MM.1S (cell line): ENCODE measurements at regions not wholly inside any gene's neighbourhood (a gene's known extent, or its start where the extent isn't known, plus 50 kb on each side); places are given as distances from the start of the nearest gene placed in this dataset.

Experiments used
- DNase-seq: peaks from one replicate; pipeline ENCODE4 v3.0.0-alpha.2; 2015
- H2AFZ ChIP-seq: fragments of 300-600 bp; sonication (generic); 2 replicates; pipeline ENCODE4 v1.6.0; 2016; ENCODE audit warnings: antibody characterized with exemption, low read length
- H3F3A ChIP-seq: fragments of 300-600 bp; sonication (generic); 2 replicates; pipeline ENCODE4 v1.6.1; 2016; ENCODE audit warnings: mild to moderate bottlenecking, antibody characterized with exemption, low read length, moderate library complexity, mixed read lengths; ENCODE audit not compliant: insufficient read depth
- H3K27ac ChIP-seq: fragments of 300-600 bp; sonication (generic); 2 replicates; pipeline ENCODE4 v1.5.1; 2016; ENCODE audit warnings: mild to moderate bottlenecking, low read length
- H3K27me3 ChIP-seq: fragments of 300-600 bp; sonication (generic); replicated peaks from 2 replicates; pipeline ENCODE4 v1.6.0; 2016; ENCODE audit warnings: low read length; ENCODE audit not compliant: insufficient read depth
- H3K36me3 ChIP-seq: fragments of 300-600 bp; sonication (generic); replicated peaks from 2 replicates; pipeline ENCODE4 v1.6.1; 2016; ENCODE audit warnings: mild to moderate bottlenecking, low read length, mixed read lengths; ENCODE audit not compliant: insufficient read depth
- H3K4me1 ChIP-seq: fragments of 300-600 bp; sonication (generic); 2 replicates; pipeline ENCODE4 v1.6.1; 2016; ENCODE audit warnings: low read length, mixed read lengths
- H3K4me2 ChIP-seq: fragments of 300-600 bp; sonication (generic); 2 replicates; pipeline ENCODE4 v1.6.0; 2016; ENCODE audit warnings: low read depth, low read length
- H3K4me3 ChIP-seq: fragments of 300-600 bp; sonication (generic); 2 replicates; pipeline ENCODE4 v1.5.1; 2016; ENCODE audit warnings: low read length, mixed read lengths
- H3K79me2 ChIP-seq: fragments of 300-600 bp; sonication (generic); 2 replicates; pipeline ENCODE4 v1.6.1; 2016; ENCODE audit warnings: mixed run types, low read length, mixed read lengths
- H3K9ac ChIP-seq: fragments of 300-600 bp; sonication (generic); 2 replicates; pipeline ENCODE4 v1.6.1; 2016; ENCODE audit warnings: low read length, mixed read lengths
- H3K9me2 ChIP-seq: fragments of 300-600 bp; sonication (generic); replicated peaks from 2 replicates; pipeline ENCODE4 v1.6.1; 2016; ENCODE audit warnings: mild to moderate bottlenecking, low read length, mixed read lengths; ENCODE audit not compliant: insufficient read depth
- H3K9me3 ChIP-seq: fragments of 300-600 bp; sonication (generic); replicated peaks from 2 replicates; pipeline ENCODE4 v1.6.1; 2016; ENCODE audit warnings: mild to moderate bottlenecking, low read length, mixed read lengths; ENCODE audit not compliant: insufficient read depth
- H4K20me1 ChIP-seq: fragments of 300-600 bp; sonication (generic); 2 replicates; pipeline ENCODE4 v1.6.1; 2016; ENCODE audit warnings: mild to moderate bottlenecking, low read length, moderate library complexity, mixed read lengths; ENCODE audit not compliant: insufficient read depth
- CTCF ChIP-seq: fragments of 300-600 bp; sonication (generic); IDR thresholded peaks from 2 replicates; pipeline ENCODE4 v1.5.1; 2016; ENCODE audit warnings: antibody characterized with exemption, low read length, mixed read lengths
- EZH2 ChIP-seq: fragments of 300-600 bp; sonication (generic); optimal IDR thresholded peaks from 2 replicates; pipeline ENCODE3; 2017; ENCODE audit warnings: low read depth, mild to moderate bottlenecking, antibody characterized with exemption, low read length, mixed read lengths
- EZH2phosphoT487 ChIP-seq: fragments of 300-600 bp; sonication (generic); IDR thresholded peaks from 2 replicates; pipeline ENCODE4 v1.6.1; 2018; ENCODE audit warnings: antibody characterized with exemption, low read length

- Histone ChIP-seq H3K4me3 (no peak overlapping the region), H3F3A (no peaks in the 10 kb centered on the region), H3K4me2 (no peak overlapping the region), H3K27ac (no peak overlapping the region), H3K36me3 (no peaks in the 10 kb centered on the region), H3K9me3 (no peaks in the 10 kb centered on the region), H3K9ac (no peak overlapping the region), H3K9me2 (no peaks in the 10 kb centered on the region), H2AFZ (no peak overlapping the region), H3K79me2 (no peaks in the 10 kb centered on the region), H3K4me1 (no peaks in the 10 kb centered on the region), H3K27me3 (no peaks in the 10 kb centered on the region), H4K20me1 (no peaks in the 10 kb centered on the region)
- DNase-seq, result no peak
- TF ChIP-seq CTCF (no peak), EZH2 (no peak), EZH2phosphoT487 (no peak)
These were observed 111.2 kb downstream of the CCT6B start for GRCh38 chr17:34850023-34850422.

- no peaks in the 10 kb centered on the region for H3K4me1 ChIP-seq
- H4K20me1 ChIP-seq, result no peaks in the 10 kb centered on the region
- no peaks in the 10 kb centered on the region for H3K9me3 ChIP-seq
- no peak overlapping the region for H2AFZ ChIP-seq
- no peak overlapping the region for H3K9ac ChIP-seq
- no peak overlapping the region for H3K4me2 ChIP-seq
- TF ChIP-seq EZH2 (no peak), EZH2phosphoT487 (no peak), CTCF (no peak)
- H3K36me3 ChIP-seq, result no peaks in the 10 kb centered on the region
- DNase-seq, result no peak
- no peak overlapping the region for H3K4me3 ChIP-seq
- H3K27me3 ChIP-seq, result no peaks in the 10 kb centered on the region
- H3K79me2 ChIP-seq, result no peaks in the 10 kb centered on the region
- no peaks in the 10 kb centered on the region for H3F3A ChIP-seq
- no peaks in the 10 kb centered on the region for H3K9me2 ChIP-seq
- H3K27ac ChIP-seq, result no peak overlapping the region
These were observed 113.3 kb downstream of the CCT6B start for GRCh38 chr17:34847938-34848337.

- H3K4me1 ChIP-seq, result no peaks in the 10 kb centered on the region
- no peak for DNase-seq
- H3K27me3 ChIP-seq, result no peaks in the 10 kb centered on the region
- no peaks in the 10 kb centered on the region for H4K20me1 ChIP-seq
- H2AFZ ChIP-seq, result no peak overlapping the region
- no peak overlapping the region for H3K4me3 ChIP-seq
- no peak overlapping the region for H3K27ac ChIP-seq
- no peaks in the 10 kb centered on the region for H3F3A ChIP-seq
- H3K9me3 ChIP-seq, result no peaks in the 10 kb centered on the region
- H3K36me3 ChIP-seq, result no peaks in the 10 kb centered on the region
- H3K79me2 ChIP-seq, result no peaks in the 10 kb centered on the region
- no peak for TF ChIP-seq EZH2phosphoT487
- no peak overlapping the region for H3K9ac ChIP-seq
- no peaks in the 10 kb centered on the region for H3K9me2 ChIP-seq
- H3K4me2 ChIP-seq, result no peak overlapping the region
These were observed 116.0 kb downstream of the CCT6B start for GRCh38 chr17:34845296-34845695.

GRCh38 chr17:34843682-34844081, 117.6 kb downstream of the CCT6B start:
- Histone ChIP-seq H2AFZ (no peak overlapping the region), H4K20me1 (no peaks in the 10 kb centered on the region), H3K4me3 (no peak overlapping the region), H3K9ac (no peak overlapping the region), H3K9me3 (no peaks in the 10 kb centered on the region), H3K4me2 (no peak overlapping the region), H3K36me3 (no peaks in the 10 kb centered on the region), H3K4me1 (no peaks in the 10 kb centered on the region), H3K9me2 (no peaks in the 10 kb centered on the region), H3K79me2 (no peaks in the 10 kb centered on the region), H3F3A (no peaks in the 10 kb centered on the region), H3K27me3 (no peaks in the 10 kb centered on the region), H3K27ac (no peak overlapping the region)
- no peak for DNase-seq
- TF ChIP-seq CTCF (no peak), EZH2phosphoT487 (no peak), EZH2 (no peak)
